GM18511 (cell line): ENCODE measurements at regions not wholly inside any gene's neighbourhood (a gene's known extent, or its start where the extent isn't known, plus 50 kb on each side); places are given as distances from the start of the nearest gene placed in this dataset.
"Not testable (repeated sequence)": the region's sequence is repeated elsewhere in the genome, so short reads cannot be mapped to it uniquely, and the experiment has no call there.

Source experiments
- ATAC-seq: cut with Tn5 transposase; IDR thresholded peaks from one replicate; pipeline ENCODE4 v1.9.1; 2021; ENCODE audit warnings: mild to moderate bottlenecking, moderate library complexity; ENCODE audit not compliant: unreplicated experiment

DNA sequence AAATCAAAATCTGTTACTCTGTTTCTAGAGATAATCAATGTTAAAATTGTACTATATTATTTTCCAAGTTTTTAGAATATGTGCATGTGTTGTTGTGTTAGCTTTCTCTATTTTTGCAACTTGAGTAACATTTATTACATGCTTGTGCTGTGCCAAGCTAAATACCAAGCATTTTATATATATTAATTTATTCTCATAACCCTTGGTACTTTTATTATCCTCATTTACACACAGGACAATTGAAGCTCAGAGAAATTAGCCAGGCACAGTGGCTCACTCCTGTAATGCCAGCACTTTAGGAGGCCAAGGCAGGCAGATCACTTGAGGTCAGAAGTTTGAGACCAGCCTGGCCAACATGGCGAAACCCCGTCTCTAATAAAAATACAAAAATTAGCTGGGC is 254.0 kb upstream of the DMRT1 start:
- ATAC-seq = no peak

- no peak for ATAC-seq
Measured at GRCh38 chr9:588981-589380, 252.5 kb upstream of the DMRT1 start.

- no peak for ATAC-seq
Measured at GRCh38 chr9:589723-590122, 251.8 kb upstream of the DMRT1 start.

DNA sequence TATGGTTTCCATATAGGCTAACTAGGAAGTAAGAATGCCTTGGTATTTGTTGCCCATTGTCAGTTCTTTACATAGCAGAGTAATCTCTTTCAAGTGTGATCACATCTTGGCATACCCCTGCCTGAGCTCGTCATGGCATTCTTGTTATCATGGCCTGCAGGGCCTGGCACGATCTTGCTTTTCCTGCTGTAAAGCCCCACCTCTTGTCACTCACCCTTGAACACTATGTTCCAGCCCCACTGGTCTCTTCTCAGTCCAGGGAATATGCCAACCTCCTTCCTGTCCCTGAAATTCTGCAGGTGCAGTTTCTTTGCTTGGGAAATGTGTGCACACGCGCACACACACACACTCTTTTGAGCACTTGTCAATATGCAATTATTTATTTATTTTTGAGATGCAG is 250.2 kb upstream of the DMRT1 start:
- ATAC-seq = no peak

DNA sequence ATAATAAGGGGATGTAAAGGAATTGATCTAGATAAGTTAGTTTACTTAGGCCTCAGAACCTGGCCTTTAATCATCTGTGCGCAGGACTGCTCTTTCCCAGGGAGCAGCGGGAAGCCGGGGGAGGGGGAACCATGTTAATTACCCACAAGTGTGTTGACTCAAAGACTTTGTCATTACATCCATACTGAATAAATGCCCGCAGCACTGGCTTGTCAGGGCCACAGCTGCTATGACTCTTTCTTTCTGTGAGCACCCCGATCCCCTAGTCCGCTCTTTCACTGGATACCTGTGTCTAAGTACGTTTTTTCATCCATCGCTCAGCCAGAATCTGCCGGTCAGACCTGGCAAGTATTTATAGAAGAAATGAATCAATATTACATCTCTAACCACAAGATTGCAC is 249.3 kb upstream of the DMRT1 start:
- ATAC-seq = no peak

DNA sequence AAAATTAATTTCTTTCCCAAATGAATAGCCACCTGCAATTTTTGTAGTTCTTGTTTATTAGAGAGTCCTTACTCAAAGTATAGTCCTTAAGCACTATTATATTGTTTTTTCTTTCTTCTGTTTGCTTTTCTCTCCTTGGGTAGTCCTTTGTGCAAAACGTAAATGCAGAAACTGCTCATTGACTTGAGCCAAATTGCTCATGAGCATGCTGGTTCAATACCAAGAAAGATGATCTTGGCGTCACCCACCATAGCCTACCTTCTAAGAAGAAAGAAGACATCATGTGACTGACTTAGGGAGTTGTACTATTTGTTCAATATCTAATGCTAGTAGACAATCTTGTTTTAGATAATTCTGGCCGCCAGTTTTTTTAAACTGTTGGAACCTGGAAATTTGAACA is 248.8 kb upstream of the DMRT1 start:
- no peak for ATAC-seq

- ATAC-seq = no peak
Measured at GRCh38 chr9:593809-594208, 247.7 kb upstream of the DMRT1 start.

GRCh38 chr9:596703-597102 is 244.8 kb upstream of the DMRT1 start:
- ATAC-seq = no peak

DNA sequence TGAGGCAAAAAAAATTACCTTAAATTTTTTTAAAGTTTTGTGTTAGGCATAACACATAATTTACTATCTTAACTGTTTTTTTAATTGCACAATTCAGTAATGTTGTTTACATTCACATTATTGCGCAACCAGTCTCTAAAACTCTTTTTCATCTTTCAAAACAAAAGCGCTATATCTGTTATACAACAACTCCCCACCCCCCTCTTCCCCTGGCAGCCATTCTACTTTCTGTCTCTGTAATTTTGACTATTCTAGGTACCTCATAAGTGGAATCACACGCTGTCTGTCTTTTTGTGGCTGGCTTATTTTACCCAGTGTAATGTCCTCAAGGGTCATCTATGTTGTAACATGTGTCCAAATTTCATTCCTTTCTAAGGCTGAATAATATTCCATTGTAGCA is 241.5 kb upstream of the DMRT1 start:
- ATAC-seq = no peak

DNA sequence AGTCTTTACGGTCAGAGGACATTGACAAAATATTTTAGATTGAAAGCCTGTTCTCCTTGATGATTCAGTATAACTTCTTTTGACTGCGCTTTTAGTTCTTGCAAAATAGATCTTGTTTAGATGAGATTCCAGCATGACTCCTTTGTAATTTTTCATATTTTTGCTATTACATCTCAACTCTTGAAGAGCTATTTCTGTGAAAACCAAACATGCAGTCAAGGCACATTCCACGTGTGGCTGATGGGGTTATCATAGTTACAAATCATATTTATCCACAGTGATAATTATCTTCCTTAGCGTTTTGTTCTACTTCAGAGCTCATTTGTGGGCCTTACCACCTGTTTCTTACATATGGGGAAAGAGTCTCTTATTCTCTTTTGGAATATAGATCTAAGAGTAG is 238.8 kb upstream of the DMRT1 start:
- ATAC-seq = no peak

DNA sequence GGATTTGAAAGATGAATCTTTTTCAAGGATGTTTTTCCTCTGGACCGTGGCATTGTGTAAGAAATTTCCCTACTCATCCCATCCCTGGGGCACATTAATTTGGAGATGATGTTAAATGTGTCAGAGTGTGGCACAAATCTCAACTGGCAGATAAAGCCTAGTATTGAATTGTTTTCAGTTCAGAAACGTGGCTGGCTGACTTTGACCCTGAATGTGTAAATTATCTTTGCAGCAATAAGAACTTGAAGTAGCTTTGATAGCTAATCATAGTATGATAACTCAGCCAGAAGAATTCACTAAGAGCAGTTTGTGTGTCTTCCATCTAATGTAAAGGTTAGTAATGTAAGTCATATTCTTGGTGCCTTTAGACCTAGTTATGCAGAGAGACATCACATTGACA is 238.4 kb upstream of the DMRT1 start:
- ATAC-seq = no peak

DNA sequence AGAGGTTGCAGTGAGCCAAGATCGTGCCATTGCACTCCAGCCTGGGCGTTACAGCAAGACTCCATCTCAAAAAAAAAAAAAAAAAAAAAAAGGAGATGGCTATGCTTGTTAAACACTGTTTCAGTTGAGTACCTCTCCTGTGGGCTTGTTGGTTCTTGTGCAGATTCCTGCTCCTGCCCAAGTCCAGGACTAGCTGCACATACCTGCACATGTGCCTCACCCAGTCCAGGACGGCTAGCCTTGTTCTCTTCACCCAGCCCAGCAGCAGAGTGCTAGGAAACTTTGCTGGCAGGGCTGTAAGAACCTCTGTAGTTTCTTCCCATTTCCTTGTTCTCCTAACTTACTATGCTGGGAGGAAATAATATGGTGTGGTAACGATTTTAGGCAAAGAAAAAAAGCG is 234.1 kb upstream of the DMRT1 start:
- no peak for ATAC-seq

GRCh38 chr9:613771-614347 is 227.6 kb upstream of the DMRT1 start:
- ATAC-seq = peak; percentile 86

DNA sequence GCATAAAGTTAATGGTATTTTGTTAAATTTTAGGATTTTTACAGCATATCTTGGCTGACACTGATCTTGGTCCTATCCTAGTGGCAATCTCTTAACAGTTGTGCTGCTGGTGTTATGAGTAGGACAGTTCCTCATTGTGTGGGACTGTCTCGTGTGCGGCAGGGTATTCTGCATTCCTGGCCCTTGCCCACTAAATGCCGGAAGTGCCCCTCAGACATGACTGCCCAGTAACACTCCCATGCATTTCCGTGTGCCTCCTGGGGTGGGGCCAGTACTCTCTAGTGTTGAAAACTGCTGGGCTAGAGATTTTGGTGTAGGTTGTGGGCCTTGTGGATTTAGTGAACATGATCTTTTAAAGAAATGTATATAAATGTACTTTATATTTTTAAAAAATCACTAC is 227.1 kb upstream of the DMRT1 start:
- no peak for ATAC-seq

GRCh38 chr9:615756-616155 is 225.7 kb upstream of the DMRT1 start:
- no peak for ATAC-seq

GRCh38 chr9:616694-617093 is 224.8 kb upstream of the DMRT1 start:
- ATAC-seq = no peak

DNA sequence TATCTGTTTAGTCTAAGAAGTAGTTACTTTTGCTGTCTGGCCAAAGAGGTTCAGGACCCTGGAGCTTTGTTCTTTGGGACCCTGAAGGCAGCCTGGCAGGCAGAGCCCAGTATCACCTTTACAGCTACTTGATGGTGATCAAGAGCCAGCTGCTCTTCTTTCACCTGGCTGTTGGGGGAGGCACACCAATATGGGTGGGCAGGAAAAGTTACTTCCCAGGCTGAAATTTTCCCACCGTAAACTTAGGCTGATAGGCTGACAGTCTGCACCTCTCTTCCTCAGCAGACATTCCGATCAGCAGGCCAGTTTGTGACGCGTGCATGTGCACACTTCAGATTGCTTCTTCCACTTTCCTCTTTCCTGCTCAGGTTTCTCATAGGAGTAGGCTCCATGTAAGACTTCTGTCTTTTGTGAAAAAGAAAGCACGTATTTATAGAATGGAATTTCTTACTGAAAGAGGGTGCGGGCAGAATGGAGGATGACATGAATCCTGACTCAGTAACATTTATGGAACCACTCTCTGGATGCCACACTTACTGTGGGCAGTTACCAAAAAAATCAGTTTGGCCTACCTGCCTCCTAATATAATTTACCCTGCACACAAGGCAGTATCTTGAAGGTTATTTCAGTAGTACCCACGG is 223.9 kb upstream of the DMRT1 start:
- no peak for ATAC-seq

DNA sequence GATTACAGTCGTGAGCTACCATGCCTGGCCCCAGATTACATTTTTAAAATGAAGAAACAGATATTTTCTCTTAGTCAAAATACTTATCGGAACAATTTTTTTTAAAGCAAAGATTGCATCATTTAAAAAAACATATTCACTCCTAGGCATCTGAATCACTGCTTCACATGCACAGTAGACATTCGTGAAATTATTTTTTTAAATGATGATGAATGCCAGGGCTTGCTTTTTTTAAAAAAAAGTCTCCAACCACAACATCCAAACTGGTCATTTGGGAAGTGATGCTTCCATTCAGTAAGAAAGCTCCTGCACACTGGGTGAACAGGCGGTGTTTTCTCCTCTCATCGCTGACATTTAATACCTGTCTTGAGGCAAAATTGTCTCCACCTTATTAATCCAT is 223.0 kb upstream of the DMRT1 start:
- ATAC-seq = no peak

DNA sequence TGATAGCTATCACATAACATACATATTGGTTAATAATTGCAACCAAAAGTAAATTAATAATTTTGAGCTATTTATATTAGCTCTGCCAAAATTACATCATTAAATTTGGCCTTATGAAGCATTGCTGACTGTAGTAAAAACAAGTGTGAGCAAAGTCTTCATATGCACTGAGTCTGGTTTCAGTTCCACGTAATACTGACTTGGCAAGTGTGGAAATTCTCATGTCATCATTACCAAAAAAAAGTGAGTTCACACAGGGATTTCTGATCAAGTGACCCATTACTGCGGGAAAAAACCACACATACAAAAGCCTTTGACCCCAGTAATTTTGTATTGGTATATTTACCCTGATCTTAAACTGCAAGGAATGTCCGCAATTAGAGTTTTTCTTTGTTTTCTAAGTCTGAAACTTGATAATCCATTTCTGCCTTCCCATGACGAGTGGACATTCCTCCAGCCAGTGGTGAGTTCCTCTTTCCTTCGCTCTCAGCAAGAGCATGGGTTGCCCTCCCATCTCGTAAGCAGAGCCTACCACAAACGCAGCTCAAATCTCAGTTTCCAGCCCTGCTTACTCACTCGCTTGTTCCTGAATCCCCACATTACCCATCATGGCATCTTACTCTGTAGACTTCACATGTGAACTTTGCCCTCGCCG is 220.2 kb upstream of the DMRT1 start:
- ATAC-seq = no peak

- ATAC-seq = no peak
Measured at GRCh38 chr9:624935-625500, 216.5 kb upstream of the DMRT1 start.

DNA sequence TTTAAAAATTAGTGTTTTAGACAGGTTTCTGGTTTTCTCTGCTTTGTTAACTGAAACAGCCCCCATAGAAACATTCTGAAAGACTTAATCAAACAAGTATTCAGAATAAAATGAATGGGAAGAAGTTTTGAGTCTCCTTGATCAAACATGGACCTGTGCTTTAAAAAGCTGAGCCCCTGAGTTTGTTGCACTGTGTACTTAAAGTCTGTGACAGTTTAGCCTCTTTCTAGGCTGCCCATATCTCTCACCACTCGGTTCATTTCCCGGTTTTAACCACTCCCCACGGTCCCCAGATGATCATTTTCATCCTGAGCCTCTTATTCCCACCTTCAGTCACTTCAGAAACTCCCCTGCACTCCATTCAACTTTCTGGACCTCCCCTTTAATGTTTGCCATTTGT is 215.9 kb upstream of the DMRT1 start:
- ATAC-seq = no peak

DNA sequence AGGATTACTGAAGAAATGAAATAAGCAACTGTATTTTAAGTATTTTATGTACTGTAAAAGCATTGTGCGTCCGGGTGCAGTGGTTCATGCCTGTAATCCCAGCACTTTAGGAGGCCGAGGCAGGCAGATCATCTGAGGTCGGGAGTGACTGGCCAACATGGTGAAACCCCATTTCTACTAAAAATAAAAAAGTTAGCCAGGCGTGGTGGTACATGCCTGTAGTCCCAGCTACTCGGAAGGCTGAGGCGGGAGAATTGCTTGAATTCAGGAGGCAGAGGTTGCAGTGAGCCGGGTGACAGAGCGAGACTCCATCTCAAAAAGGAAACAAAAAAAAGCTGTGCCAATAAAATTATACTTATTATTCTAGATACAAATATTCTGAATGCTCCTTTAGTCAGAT is 215.4 kb upstream of the DMRT1 start:
- ATAC-seq = not testable (repeated sequence)
